OCI-LY7 (cell line): ENCODE measurements at regions not wholly inside any gene's neighbourhood (a gene's known extent, or its start where the extent isn't known, plus 50 kb on each side); places are given as distances from the start of the nearest gene placed in this dataset.

ENCODE experiments used
- BruUV-seq: library from RNA; stranded (reverse); fragments of 400-500 nt; replicated peaks from 2 replicates; lab custom pipeline; 2021; lab: Mats Ljungman, UMichigan
- CTCF ChIA-PET: fragments of 300-600 bp; sonication (Branson Sonifier 250); formaldehyde crosslinking; loops from one replicate; lab custom pipeline; 2022; ENCODE audit warnings: antibody characterized with exemption; ENCODE audit not compliant: unreplicated experiment; lab: Charles Lee
- POLR2A ChIA-PET: fragments of 300-600 bp; sonication (Branson Sonifier 250); formaldehyde crosslinking; loops from one replicate; lab custom pipeline; 2022; ENCODE audit warnings: antibody characterized with exemption; lab: Charles Lee
- DNase-seq: peaks from one replicate; pipeline ENCODE4 v3.0.0-alpha.2; 2015; ENCODE audit warnings: low spot score
- H2AFZ ChIP-seq: fragments of 200-600 bp; sonication (generic), shearing (Covaris generic); 2 replicates; pipeline ENCODE4 v1.6.1; 2014; ENCODE audit warnings: mild to moderate bottlenecking, antibody characterized with exemption, low read length, moderate library complexity
- H3K27ac ChIP-seq: fragments of 200-600 bp; sonication (generic); 2 replicates; pipeline ENCODE4 v1.5.1; 2014; ENCODE audit warnings: mixed run types, low read depth, mild to moderate bottlenecking, moderate library complexity, low read length, inconsistent platforms; ENCODE audit not compliant: poor library complexity, severe bottlenecking
- H3K36me3 ChIP-seq: fragments of 200-600 bp; sonication (generic); 2 replicates; pipeline ENCODE4 v1.6.1; 2014; ENCODE audit warnings: mild to moderate bottlenecking, antibody characterized with exemption, low read length, moderate library complexity, mixed read lengths; ENCODE audit not compliant: insufficient read depth
- H3K4me1 ChIP-seq: fragments of 200-600 bp; sonication (generic); 2 replicates; pipeline ENCODE4 v1.5.1; 2014; ENCODE audit warnings: mild to moderate bottlenecking, low read length; ENCODE audit not compliant: insufficient read depth, poor library complexity, severe bottlenecking
- H3K4me2 ChIP-seq: fragments of 200-600 bp; sonication (generic); 2 replicates; pipeline ENCODE4 v1.6.1; 2014; ENCODE audit warnings: mild to moderate bottlenecking, low read length
- H3K4me3 ChIP-seq: fragments of 200-600 bp; sonication (generic); 2 replicates; pipeline ENCODE4 v1.5.1; 2014; ENCODE audit warnings: mild to moderate bottlenecking, low read depth, low read length; ENCODE audit not compliant: poor library complexity, severe bottlenecking
- H3K79me2 ChIP-seq: fragments of 200-600 bp; sonication (generic); 2 replicates; pipeline ENCODE4 v1.6.1; 2016; ENCODE audit warnings: low read depth, mild to moderate bottlenecking, low read length, moderate library complexity, mixed read lengths; ENCODE audit not compliant: insufficient read depth
- H3K9me2 ChIP-seq: fragments of 200-600 bp; sonication (generic); 2 replicates; pipeline ENCODE4 v1.6.1; 2016; ENCODE audit warnings: mild to moderate bottlenecking, low read length, mixed read lengths; ENCODE audit not compliant: insufficient read depth
- H3K9me3 ChIP-seq: fragments of 200-600 bp; sonication (generic); 2 replicates; pipeline ENCODE4 v1.6.1; 2014; ENCODE audit warnings: mild to moderate bottlenecking, mixed run types, low read length, mixed read lengths
- H4K20me1 ChIP-seq: fragments of 200-600 bp; sonication (generic); 2 replicates; pipeline ENCODE4 v1.6.1; 2014; ENCODE audit warnings: mild to moderate bottlenecking, antibody characterized with exemption, low read length, moderate library complexity, mixed read lengths; ENCODE audit not compliant: insufficient read depth
- EZH2phosphoT487 ChIP-seq: fragments of 200-600 bp; sonication (generic); IDR thresholded peaks from 2 replicates; pipeline ENCODE4 v1.6.1; 2018; ENCODE audit warnings: low read depth, borderline replicate concordance, mild to moderate bottlenecking, mixed run types, antibody characterized with exemption, low read length, moderate library complexity, mixed read lengths
- intact Hi-C: fragments of 100-400 bp; cut with micrococcal nuclease; formaldehyde crosslinking; loops from one replicate; pipeline ENCODE4 v1.10.0; 2022; ENCODE audit not compliant: unreplicated experiment
- TF ChIP-seq, protein P1 (sequence below): fragments of 200-600 bp; sonication (generic); conservative IDR thresholded peaks from 2 replicates; pipeline ENCODE4 v1.5.1; 2014; ENCODE audit warnings: mild to moderate bottlenecking, antibody characterized with exemption, low read length, moderate library complexity, mixed read lengths

DNA sequence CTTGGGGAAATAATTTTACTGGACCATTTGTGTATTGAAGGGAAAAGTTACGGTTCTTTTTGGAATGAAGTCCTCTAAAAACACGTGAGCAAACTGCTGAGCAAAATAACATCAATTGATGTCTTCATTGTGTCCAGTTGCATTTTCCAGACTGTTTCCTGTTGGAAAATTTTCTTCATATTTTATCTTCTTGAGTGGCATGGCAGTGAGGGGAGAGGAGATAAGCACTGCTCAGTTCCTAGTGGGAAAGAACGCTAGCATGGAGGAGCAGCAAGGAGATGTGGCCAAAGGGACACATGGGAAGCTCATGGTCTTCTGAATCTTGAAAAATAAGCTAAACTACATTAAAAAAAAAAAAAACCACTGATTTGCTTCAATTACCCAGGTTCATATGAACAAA is 776.0 kb downstream of the TFAP2A start:
- no TSS peak for BruUV-seq
- H3K9me2 ChIP-seq = no peaks in the 10 kb centered on the region
- H3K4me2 ChIP-seq = no peak overlapping the region
- DNase-seq = no peak
- CTCF ChIA-PET = no interaction called here
- no peak overlapping the region for H2AFZ ChIP-seq
- no peak overlapping the region for H3K4me3 ChIP-seq
- no peaks in the 10 kb centered on the region for H4K20me1 ChIP-seq
- no peaks in the 10 kb centered on the region for H3K79me2 ChIP-seq
- H3K4me1 ChIP-seq = no peaks in the 10 kb centered on the region
- no peaks in the 10 kb centered on the region for H3K9me3 ChIP-seq
- H3K36me3 ChIP-seq = no peaks in the 10 kb centered on the region
- intact Hi-C loops = no loop called here
- H3K27ac ChIP-seq = no peak overlapping the region
- POLR2A ChIA-PET = no interaction called here
- TF ChIP-seq EZH2phosphoT487 = no peak
- TF ChIP-seq, protein P1, sequence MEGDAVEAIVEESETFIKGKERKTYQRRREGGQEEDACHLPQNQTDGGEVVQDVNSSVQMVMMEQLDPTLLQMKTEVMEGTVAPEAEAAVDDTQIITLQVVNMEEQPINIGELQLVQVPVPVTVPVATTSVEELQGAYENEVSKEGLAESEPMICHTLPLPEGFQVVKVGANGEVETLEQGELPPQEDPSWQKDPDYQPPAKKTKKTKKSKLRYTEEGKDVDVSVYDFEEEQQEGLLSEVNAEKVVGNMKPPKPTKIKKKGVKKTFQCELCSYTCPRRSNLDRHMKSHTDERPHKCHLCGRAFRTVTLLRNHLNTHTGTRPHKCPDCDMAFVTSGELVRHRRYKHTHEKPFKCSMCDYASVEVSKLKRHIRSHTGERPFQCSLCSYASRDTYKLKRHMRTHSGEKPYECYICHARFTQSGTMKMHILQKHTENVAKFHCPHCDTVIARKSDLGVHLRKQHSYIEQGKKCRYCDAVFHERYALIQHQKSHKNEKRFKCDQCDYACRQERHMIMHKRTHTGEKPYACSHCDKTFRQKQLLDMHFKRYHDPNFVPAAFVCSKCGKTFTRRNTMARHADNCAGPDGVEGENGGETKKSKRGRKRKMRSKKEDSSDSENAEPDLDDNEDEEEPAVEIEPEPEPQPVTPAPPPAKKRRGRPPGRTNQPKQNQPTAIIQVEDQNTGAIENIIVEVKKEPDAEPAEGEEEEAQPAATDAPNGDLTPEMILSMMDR = no peak

DNA sequence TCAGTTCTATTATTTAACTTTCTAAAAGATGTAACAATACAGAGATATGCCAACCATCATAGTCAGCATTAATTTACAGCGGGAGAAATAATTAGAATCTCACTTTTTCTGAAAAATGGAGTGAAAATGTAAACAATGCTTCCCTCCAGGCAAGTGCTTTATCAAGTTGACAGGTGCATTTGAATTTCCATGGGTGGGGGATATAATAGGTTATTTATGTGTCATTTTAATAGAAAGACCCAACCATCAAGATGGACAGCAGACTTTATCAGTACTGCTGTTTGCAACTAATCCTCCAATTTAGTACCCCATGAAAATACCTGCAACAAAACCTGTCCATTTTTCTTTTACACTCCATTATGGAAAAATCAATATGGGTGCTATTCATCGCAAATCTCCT is 780.1 kb downstream of the TFAP2A start:
- H3K9me3 ChIP-seq = peaks cover 3% of the 10 kb centered on the region; the same call in 1 of the 2 replicates
- TF ChIP-seq EZH2phosphoT487 = no peak
- TF ChIP-seq, protein P1 = no peak
- H3K4me2 ChIP-seq = no peak overlapping the region
- intact Hi-C loops = no loop called here
- no peaks in the 10 kb centered on the region for H3K4me1 ChIP-seq
- H3K27ac ChIP-seq = no peak overlapping the region
- 0 out of 2 replicates have a peak, but pooled peaks cover 3% of the 10 kb centered on the region for H3K9me2 ChIP-seq
- H4K20me1 ChIP-seq = no peaks in the 10 kb centered on the region
- ChIA-PET POLR2A (interaction anchor here (0.7 kb wide), 1 partner anchor 416 kb away, joined by 3 read pairs; no protein-coding TSS in a partner anchor), CTCF (no interaction called here)
- H3K4me3 ChIP-seq = no peak overlapping the region
- no peak for DNase-seq
- no TSS peak for BruUV-seq
- H2AFZ ChIP-seq = no peak overlapping the region
- H3K36me3 ChIP-seq = no peaks in the 10 kb centered on the region
- no peaks in the 10 kb centered on the region for H3K79me2 ChIP-seq

DNA sequence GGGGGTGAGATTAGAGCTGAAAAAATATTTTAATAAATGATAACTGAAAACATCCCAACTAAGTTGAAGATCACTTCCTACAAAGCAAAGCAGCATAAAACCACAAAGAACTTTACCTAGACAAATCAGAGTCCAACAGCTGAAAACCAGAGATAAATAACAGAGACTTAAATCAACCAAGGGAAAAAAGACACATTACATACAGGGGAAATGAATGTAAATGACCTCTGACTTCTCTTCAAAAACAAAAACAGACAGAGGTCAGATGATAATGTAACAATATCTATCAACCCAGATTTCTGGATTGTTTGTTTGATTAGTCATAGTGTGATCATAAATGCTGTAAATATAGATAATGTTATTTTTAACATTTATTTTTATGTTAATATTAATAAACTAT is 782.8 kb downstream of the TFAP2A start:
- POLR2A ChIA-PET = no interaction called here

More for the DNA sequence above, 782.8 kb downstream of the TFAP2A start:
- no peaks in the 10 kb centered on the region for H4K20me1 ChIP-seq
- no peaks in the 10 kb centered on the region for H3K79me2 ChIP-seq
- H3K27ac ChIP-seq = no peak overlapping the region
- no peak for DNase-seq
- 0 out of 2 replicates have a peak, but pooled peaks cover 3% of the 10 kb centered on the region for H3K9me2 ChIP-seq
- H3K4me2 ChIP-seq = no peak overlapping the region
- H3K9me3 ChIP-seq = peaks cover 3% of the 10 kb centered on the region; the same call in 1 of the 2 replicates
- H3K36me3 ChIP-seq = no peaks in the 10 kb centered on the region
- no TSS peak for BruUV-seq
- H3K4me1 ChIP-seq = no peaks in the 10 kb centered on the region
- TF ChIP-seq, protein P1 = no peak
- TF ChIP-seq EZH2phosphoT487 = no peak
- intact Hi-C loops = no loop called here
- no peak overlapping the region for H2AFZ ChIP-seq
- CTCF ChIA-PET = no interaction called here
- no peak overlapping the region for H3K4me3 ChIP-seq
